Esophagus squamous epithelium (tissue), 4 donors: ENCODE measurements at regions not wholly inside any gene's neighbourhood (a gene's known extent, or its start where the extent isn't known, plus 50 kb on each side); places are given as distances from the start of the nearest gene placed in this dataset.

ENCODE experiments used
- POLR2A ChIP-seq, 4 donors: fragments of 450-650 bp; IDR thresholded peaks; one replicate each; pipeline ENCODE4 v1.6.1; 2017; ENCODE audit warnings: antibody characterized with exemption in 4 of 4, mild to moderate bottlenecking in 4 of 4, moderate library complexity in 3 of 4
- TF ChIP-seq, protein P1 (sequence below), 6 experiments: fragments of 450-650 bp in 4 of 6; fragments of 200-600 bp in 2 of 6; sonication (generic) in 2 of 6; IDR thresholded peaks; one replicate each; pipeline ENCODE4 v1.5.1; 2016 to 2019; ENCODE audit warnings: antibody characterized with exemption in 6 of 6, mild to moderate bottlenecking in 4 of 6, moderate library complexity in 4 of 6

- no peak for TF ChIP-seq POLR2A (IDR thresholded peaks at IDR 0.05)
- TF ChIP-seq, protein P1, sequence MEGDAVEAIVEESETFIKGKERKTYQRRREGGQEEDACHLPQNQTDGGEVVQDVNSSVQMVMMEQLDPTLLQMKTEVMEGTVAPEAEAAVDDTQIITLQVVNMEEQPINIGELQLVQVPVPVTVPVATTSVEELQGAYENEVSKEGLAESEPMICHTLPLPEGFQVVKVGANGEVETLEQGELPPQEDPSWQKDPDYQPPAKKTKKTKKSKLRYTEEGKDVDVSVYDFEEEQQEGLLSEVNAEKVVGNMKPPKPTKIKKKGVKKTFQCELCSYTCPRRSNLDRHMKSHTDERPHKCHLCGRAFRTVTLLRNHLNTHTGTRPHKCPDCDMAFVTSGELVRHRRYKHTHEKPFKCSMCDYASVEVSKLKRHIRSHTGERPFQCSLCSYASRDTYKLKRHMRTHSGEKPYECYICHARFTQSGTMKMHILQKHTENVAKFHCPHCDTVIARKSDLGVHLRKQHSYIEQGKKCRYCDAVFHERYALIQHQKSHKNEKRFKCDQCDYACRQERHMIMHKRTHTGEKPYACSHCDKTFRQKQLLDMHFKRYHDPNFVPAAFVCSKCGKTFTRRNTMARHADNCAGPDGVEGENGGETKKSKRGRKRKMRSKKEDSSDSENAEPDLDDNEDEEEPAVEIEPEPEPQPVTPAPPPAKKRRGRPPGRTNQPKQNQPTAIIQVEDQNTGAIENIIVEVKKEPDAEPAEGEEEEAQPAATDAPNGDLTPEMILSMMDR (IDR thresholded peaks at IDR 0.05), result no peak
These were observed 56.2 kb upstream of the AKAP13 start for GRCh38 chr15:85324202-85324601.
